CD4-positive, alpha-beta T cell (primary cell): ENCODE measurements at regions not wholly inside any gene's neighbourhood (a gene's known extent, or its start where the extent isn't known, plus 50 kb on each side); places are given as distances from the start of the nearest gene placed in this dataset.
"Not testable (repeated sequence)": the region's sequence is repeated elsewhere in the genome, so short reads cannot be mapped to it uniquely, and the experiment has no call there.

Experiments used
- ATAC-seq: fragments of 200-7000 bp; cut with Tn5 transposase; one replicate; pipeline ENCODE4 v1.10.0; 2022; ENCODE audit warnings: mild to moderate bottlenecking; ENCODE audit not compliant: poor library complexity
- CTCF ChIA-PET: fragments of 350-600 bp; sonication (Branson Sonifier 250); formaldehyde crosslinking; loops from one replicate; lab custom pipeline; 2021; ENCODE audit warnings: antibody characterized with exemption, inconsistent platforms; lab: Charles Lee
- POLR2A ChIA-PET: fragments of 350-600 bp; sonication (Branson Sonifier 250); formaldehyde crosslinking; loops from one replicate; lab custom pipeline; 2021; ENCODE audit warnings: antibody characterized with exemption, inconsistent platforms; lab: Charles Lee
- DNase-seq, 14 experiments: peaks; one replicate each; pipeline ENCODE4 v3.0.0-alpha.2; 2013 to 2020; ENCODE audit warnings: mixed read lengths in 2 of 14
- H3K27ac ChIP-seq, 2 donors: one replicate each; pipeline versions ENCODE4 v1.5.1 to v1.7.0; 2013; ENCODE audit warnings: low read length in 2 of 2, low read depth in 1 of 2, mild to moderate bottlenecking in 1 of 2
- H3K27me3 ChIP-seq, 2 experiments: 1 replicate in 1 of 2; 2 replicates in 1 of 2; pipeline versions ENCODE4 v1.6.1 to v1.7.0; 2013; ENCODE audit warnings: low read length in 2 of 2, control low read depth in 1 of 2, mild to moderate bottlenecking in 1 of 2, moderate library complexity in 1 of 2; ENCODE audit not compliant: insufficient read depth in 2 of 2, control insufficient read depth in 1 of 2
- H3K36me3 ChIP-seq: one replicate; pipeline ENCODE4 v1.6.1; 2013; ENCODE audit warnings: low read length, control low read depth; ENCODE audit not compliant: insufficient read depth
- H3K4me1 ChIP-seq: one replicate; pipeline ENCODE4 v1.6.1; 2013; ENCODE audit warnings: low read length, control low read depth; ENCODE audit not compliant: insufficient read depth
- H3K4me3 ChIP-seq: one replicate; pipeline ENCODE4 v1.5.1; 2013; ENCODE audit warnings: mild to moderate bottlenecking, low read length, moderate library complexity
- H3K9me3 ChIP-seq, 2 experiments: 1 replicate in 1 of 2; 2 replicates in 1 of 2; pipeline versions ENCODE4 v1.6.1 to v1.7.0; 2013; ENCODE audit warnings: low read length in 2 of 2, mild to moderate bottlenecking in 2 of 2, control low read depth in 1 of 2, moderate library complexity in 1 of 2; ENCODE audit not compliant: control insufficient read depth in 1 of 2, insufficient read depth in 1 of 2
- H3K27ac Mint-ChIP-seq: one replicate; pipeline ENCODE4 v1.8.0; 2020; ENCODE audit warnings: mixed read lengths
- H3K27me3 Mint-ChIP-seq: one replicate; pipeline ENCODE4 v1.8.0; 2021; ENCODE audit warnings: mixed read lengths
- H3K36me3 Mint-ChIP-seq: one replicate; pipeline ENCODE4 v1.8.0; 2021; ENCODE audit warnings: low read depth, mixed read lengths
- H3K4me1 Mint-ChIP-seq: one replicate; pipeline ENCODE4 v1.8.0; 2021; ENCODE audit warnings: low read depth, mixed read lengths
- H3K4me3 Mint-ChIP-seq: one replicate; pipeline ENCODE4 v1.8.0; 2020; ENCODE audit warnings: mild to moderate bottlenecking, mixed read lengths
- H3K9me3 Mint-ChIP-seq: one replicate; pipeline ENCODE4 v1.8.0; 2020; ENCODE audit warnings: mixed read lengths
- intact Hi-C, 2 experiments: fragments of 100-400 bp; cut with DNase I in 1 of 2; cut with micrococcal nuclease in 1 of 2; formaldehyde crosslinking; loops; one replicate each; pipeline versions ENCODE4 v1.15.1 to v1.9.0; 2023 to 2025; cut with DNase I, micrococcal nuclease
- TF ChIP-seq, protein P1 (sequence below): fragments of 200-600 bp; IDR thresholded peaks from one replicate; pipeline ENCODE4 v1.8.0; 2022; ENCODE audit warnings: antibody characterized with exemption, mild to moderate bottlenecking

GRCh38 chr2:122080871-122081270 is 325.4 kb downstream of the TSN start:
- TF ChIP-seq, protein P1, sequence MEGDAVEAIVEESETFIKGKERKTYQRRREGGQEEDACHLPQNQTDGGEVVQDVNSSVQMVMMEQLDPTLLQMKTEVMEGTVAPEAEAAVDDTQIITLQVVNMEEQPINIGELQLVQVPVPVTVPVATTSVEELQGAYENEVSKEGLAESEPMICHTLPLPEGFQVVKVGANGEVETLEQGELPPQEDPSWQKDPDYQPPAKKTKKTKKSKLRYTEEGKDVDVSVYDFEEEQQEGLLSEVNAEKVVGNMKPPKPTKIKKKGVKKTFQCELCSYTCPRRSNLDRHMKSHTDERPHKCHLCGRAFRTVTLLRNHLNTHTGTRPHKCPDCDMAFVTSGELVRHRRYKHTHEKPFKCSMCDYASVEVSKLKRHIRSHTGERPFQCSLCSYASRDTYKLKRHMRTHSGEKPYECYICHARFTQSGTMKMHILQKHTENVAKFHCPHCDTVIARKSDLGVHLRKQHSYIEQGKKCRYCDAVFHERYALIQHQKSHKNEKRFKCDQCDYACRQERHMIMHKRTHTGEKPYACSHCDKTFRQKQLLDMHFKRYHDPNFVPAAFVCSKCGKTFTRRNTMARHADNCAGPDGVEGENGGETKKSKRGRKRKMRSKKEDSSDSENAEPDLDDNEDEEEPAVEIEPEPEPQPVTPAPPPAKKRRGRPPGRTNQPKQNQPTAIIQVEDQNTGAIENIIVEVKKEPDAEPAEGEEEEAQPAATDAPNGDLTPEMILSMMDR: no peak
- POLR2A ChIA-PET: no interaction called here
- Histone ChIP-seq H3K9me3 (no peaks in the 10 kb centered on the region), H3K27ac (no peak overlapping the region), H3K4me1 (no peaks in the 10 kb centered on the region), H3K4me3 (no peak overlapping the region), H3K36me3 (no peaks in the 10 kb centered on the region), H3K27me3 (no peaks in the 10 kb centered on the region)
- intact Hi-C loops: no loop called here
- DNase-seq (no peak), ATAC-seq (no peak)
- H3K4me1 Mint-ChIP-seq: no peaks in the 10 kb centered on the region
- CTCF ChIA-PET: no interaction called here
- H3K36me3 Mint-ChIP-seq: no peaks in the 10 kb centered on the region
- no peak overlapping the region for H3K27ac Mint-ChIP-seq
- no peak overlapping the region for H3K4me3 Mint-ChIP-seq
- H3K27me3 Mint-ChIP-seq: no peaks in the 10 kb centered on the region
- H3K9me3 Mint-ChIP-seq: no peaks in the 10 kb centered on the region

DNA sequence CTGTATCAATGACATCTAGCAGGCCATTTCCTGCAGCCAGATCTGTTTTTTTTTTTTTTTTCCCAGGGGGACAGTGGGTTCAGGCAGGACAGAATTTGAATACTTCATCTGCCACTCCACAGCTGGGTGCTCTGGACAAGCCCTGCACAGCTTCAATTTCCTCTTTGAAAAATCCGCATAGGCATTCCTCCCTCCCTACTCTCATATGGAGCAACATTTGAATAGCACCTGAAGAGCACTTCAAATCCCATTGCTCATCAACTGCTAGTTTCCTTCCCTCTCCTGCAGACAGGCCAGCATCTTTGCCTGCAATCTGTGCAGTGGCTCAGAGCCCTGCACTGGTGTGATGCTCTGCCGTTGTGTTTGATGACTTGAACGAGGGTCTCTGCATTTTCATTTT is 326.3 kb downstream of the TSN start:
- intact Hi-C loops: no loop called here
- no peak for DNase-seq
- POLR2A ChIA-PET: no interaction called here
- no peaks in the 10 kb centered on the region for H3K9me3 Mint-ChIP-seq
- no peak overlapping the region for H3K27ac ChIP-seq
- H3K4me1 ChIP-seq: no peaks in the 10 kb centered on the region
- TF ChIP-seq, protein P1: no peak
- H3K36me3 Mint-ChIP-seq: no peaks in the 10 kb centered on the region
- ATAC-seq: no peak
- CTCF ChIA-PET: no interaction called here
- no peaks in the 10 kb centered on the region for H3K4me1 Mint-ChIP-seq
- no peak overlapping the region for H3K4me3 ChIP-seq
- H3K27me3 Mint-ChIP-seq: no peaks in the 10 kb centered on the region
- H3K27ac Mint-ChIP-seq: no peak overlapping the region
- no peaks in the 10 kb centered on the region for H3K27me3 ChIP-seq
- no peaks in the 10 kb centered on the region for H3K9me3 ChIP-seq
- no peak overlapping the region for H3K4me3 Mint-ChIP-seq
- H3K36me3 ChIP-seq: no peaks in the 10 kb centered on the region

DNA sequence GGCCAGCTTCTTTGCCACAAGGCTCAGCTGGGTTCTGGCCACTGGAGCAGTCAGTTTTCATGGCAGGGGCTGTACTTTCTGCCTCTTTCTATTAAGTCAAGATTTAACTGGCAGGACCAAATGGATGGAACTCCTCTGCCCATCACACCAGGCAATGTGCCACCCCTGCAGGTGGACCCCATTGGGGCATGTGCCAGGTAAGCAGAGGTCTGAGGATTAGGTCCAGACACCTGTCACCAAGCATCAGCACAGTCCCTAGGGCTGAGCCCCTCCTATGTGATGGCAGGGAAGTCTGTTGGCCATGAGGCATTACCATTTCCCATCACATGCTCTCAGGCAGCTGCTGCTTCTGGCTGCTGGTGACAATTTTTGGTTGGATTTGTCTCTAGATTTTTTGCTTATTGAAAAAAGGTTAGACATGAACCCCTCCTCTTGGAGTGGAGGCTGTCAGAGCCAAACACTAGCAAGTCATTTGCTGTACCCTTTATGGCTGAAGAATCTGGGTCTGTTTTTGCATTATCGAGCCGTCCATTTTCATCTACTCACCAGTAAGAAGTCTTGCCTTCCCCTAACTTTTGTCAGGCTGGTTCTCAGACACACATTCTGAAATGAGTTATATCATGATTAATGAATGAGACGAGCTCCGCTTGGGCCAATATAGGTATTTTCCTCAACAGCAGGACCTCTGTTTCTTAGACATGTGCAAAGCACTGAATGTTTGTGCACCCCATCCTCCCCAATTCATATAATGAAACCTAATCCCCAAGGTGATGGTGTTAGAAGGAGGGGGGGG is 328.0 kb downstream of the TSN start:
- intact Hi-C loops: no loop called here
- Histone ChIP-seq H3K4me3 (no peak overlapping the region), H3K27me3 (no peaks in the 10 kb centered on the region), H3K36me3 (no peaks in the 10 kb centered on the region), H3K9me3 (no peaks in the 10 kb centered on the region), H3K4me1 (no peaks in the 10 kb centered on the region), H3K27ac (no peak overlapping the region)
- DNase-seq (no peak), ATAC-seq (no peak)
- Mint-ChIP-seq H3K4me3 (no peak overlapping the region), H3K36me3 (no peaks in the 10 kb centered on the region), H3K4me1 (no peaks in the 10 kb centered on the region), H3K9me3 (peaks cover 3% of the 10 kb centered on the region), H3K27me3 (no peaks in the 10 kb centered on the region), H3K27ac (no peak overlapping the region)
- POLR2A ChIA-PET: no interaction called here
- CTCF ChIA-PET: no interaction called here
- TF ChIP-seq, protein P1: no peak

- H3K4me3 Mint-ChIP-seq, intact Hi-C loops, H3K4me1 ChIP-seq, H3K4me1 Mint-ChIP-seq, H3K9me3 Mint-ChIP-seq, H3K9me3 ChIP-seq, ATAC-seq, H3K27ac Mint-ChIP-seq, H3K4me3 ChIP-seq, H3K36me3 Mint-ChIP-seq, DNase-seq, H3K27me3 Mint-ChIP-seq, CTCF ChIA-PET, H3K36me3 ChIP-seq, H3K27ac ChIP-seq, POLR2A ChIA-PET, H3K27me3 ChIP-seq: not testable (repeated sequence)
Observed at GRCh38 chr2:122085672-122086071, 330.2 kb downstream of the TSN start.
